Testis (tissue), 2 donors: ENCODE measurements at regions not wholly inside any gene's neighbourhood (a gene's known extent, or its start where the extent isn't known, plus 50 kb on each side); places are given as distances from the start of the nearest gene placed in this dataset.

Experiments
- DNase-seq: peaks from one replicate; pipeline ENCODE4 v3.0.0-alpha.2; 2019
- H3K27ac ChIP-seq, 2 donors: fragments of 200-600 bp; sonication (generic); one replicate each; pipeline ENCODE4 v1.5.1; 2019
- H3K27me3 ChIP-seq: fragments of 200-600 bp; sonication (generic); one replicate; pipeline ENCODE4 v1.5.1; 2019
- H3K36me3 ChIP-seq: fragments of 200-600 bp; sonication (generic); one replicate; pipeline ENCODE4 v1.5.1; 2017; ENCODE audit warnings: low read depth; ENCODE audit errors: missing control alignments
- H3K4me1 ChIP-seq: fragments of 200-600 bp; sonication (generic); one replicate; pipeline ENCODE4 v1.5.1; 2019
- H3K4me3 ChIP-seq, 2 donors: fragments of 200-600 bp; sonication (generic); one replicate each; pipeline ENCODE4 v1.5.1; 2017 to 2019
- H3K9me3 ChIP-seq: fragments of 200-600 bp; sonication (generic); one replicate; pipeline ENCODE4 v1.5.1; 2017
- POLR2A ChIP-seq: fragments of 450-650 bp; IDR thresholded peaks from one replicate; pipeline ENCODE4 v1.6.1; 2017; ENCODE audit warnings: antibody characterized with exemption, mild to moderate bottlenecking, moderate library complexity
- WGBS, 2 donors: methylation state at CpG; one replicate each; pipeline ENCODE4 v1.1.5; 2018; 5-methylcytosine and 5-hydroxymethylcytosine counted together
- intact Hi-C: fragments of 100-400 bp; cut with DNase I; formaldehyde crosslinking; loops from one replicate; pipeline ENCODE4 v1.15.1; 2023; ENCODE audit warnings: low total_unique reads
- TF ChIP-seq, protein P1 (sequence below), 3 experiments: fragments of 450-650 bp in 2 of 3; fragments of 200-600 bp in 1 of 3; sonication (generic) in 1 of 3; IDR thresholded peaks; one replicate each; pipeline ENCODE4 v1.5.1; 2016 to 2019; ENCODE audit warnings: antibody characterized with exemption in 3 of 3, mild to moderate bottlenecking in 2 of 3, moderate library complexity in 1 of 3

- Histone ChIP-seq H3K27ac (no peak overlapping the region), H3K4me1 (peaks cover 6% of the 10 kb centered on the region), H3K9me3 (no peaks in the 10 kb centered on the region), H3K27me3 (no peaks in the 10 kb centered on the region), H3K4me3 (no peak overlapping the region), H3K36me3 (no peaks in the 10 kb centered on the region)
- TF ChIP-seq POLR2A, result no peak
- TF ChIP-seq, protein P1, sequence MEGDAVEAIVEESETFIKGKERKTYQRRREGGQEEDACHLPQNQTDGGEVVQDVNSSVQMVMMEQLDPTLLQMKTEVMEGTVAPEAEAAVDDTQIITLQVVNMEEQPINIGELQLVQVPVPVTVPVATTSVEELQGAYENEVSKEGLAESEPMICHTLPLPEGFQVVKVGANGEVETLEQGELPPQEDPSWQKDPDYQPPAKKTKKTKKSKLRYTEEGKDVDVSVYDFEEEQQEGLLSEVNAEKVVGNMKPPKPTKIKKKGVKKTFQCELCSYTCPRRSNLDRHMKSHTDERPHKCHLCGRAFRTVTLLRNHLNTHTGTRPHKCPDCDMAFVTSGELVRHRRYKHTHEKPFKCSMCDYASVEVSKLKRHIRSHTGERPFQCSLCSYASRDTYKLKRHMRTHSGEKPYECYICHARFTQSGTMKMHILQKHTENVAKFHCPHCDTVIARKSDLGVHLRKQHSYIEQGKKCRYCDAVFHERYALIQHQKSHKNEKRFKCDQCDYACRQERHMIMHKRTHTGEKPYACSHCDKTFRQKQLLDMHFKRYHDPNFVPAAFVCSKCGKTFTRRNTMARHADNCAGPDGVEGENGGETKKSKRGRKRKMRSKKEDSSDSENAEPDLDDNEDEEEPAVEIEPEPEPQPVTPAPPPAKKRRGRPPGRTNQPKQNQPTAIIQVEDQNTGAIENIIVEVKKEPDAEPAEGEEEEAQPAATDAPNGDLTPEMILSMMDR (IDR thresholded peaks at IDR 0.05), result no peak
- WGBS, 2 donors, result 40 to 53% methylated on average over 4 of the region's 4 CpGs
- intact Hi-C loops, result no loop called here
- DNase-seq, result no peak
These were observed 110.3 kb downstream of the ADRA2A start for GRCh38 chr10:111187096-111187495.

DNA sequence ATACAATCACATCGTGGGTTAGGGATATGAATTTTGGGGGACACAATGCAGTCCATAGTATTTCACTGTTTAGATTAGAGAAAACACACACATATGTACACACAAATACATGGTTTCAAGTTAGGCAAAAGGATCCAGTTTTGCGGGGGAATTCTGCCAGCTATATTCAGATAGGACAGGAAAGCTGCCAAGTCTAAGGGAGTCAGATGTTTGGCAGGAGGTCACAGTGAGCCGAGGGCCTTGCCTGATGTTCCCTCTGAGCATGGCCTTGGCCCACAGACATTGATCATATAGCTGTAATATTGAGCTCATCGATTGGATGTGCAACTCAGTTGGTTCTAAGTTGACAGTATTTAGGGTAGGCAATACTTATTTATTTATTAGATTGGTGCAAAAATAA is 122.8 kb downstream of the ADRA2A start:
- H3K4me1 ChIP-seq, result no peaks in the 10 kb centered on the region
- H3K36me3 ChIP-seq, result no peaks in the 10 kb centered on the region
- WGBS, 2 donors, result 58 to 65% methylated on average over 4 of the region's 4 CpGs
- no peak overlapping the region for H3K4me3 ChIP-seq
- DNase-seq, result no peak
- no peak for TF ChIP-seq POLR2A
- TF ChIP-seq, protein P1 (IDR thresholded peaks at IDR 0.05), result no peak
- no peaks in the 10 kb centered on the region for H3K27me3 ChIP-seq
- no peaks in the 10 kb centered on the region for H3K9me3 ChIP-seq
- intact Hi-C loops, result no loop called here
- H3K27ac ChIP-seq, result no peak overlapping the region

DNA sequence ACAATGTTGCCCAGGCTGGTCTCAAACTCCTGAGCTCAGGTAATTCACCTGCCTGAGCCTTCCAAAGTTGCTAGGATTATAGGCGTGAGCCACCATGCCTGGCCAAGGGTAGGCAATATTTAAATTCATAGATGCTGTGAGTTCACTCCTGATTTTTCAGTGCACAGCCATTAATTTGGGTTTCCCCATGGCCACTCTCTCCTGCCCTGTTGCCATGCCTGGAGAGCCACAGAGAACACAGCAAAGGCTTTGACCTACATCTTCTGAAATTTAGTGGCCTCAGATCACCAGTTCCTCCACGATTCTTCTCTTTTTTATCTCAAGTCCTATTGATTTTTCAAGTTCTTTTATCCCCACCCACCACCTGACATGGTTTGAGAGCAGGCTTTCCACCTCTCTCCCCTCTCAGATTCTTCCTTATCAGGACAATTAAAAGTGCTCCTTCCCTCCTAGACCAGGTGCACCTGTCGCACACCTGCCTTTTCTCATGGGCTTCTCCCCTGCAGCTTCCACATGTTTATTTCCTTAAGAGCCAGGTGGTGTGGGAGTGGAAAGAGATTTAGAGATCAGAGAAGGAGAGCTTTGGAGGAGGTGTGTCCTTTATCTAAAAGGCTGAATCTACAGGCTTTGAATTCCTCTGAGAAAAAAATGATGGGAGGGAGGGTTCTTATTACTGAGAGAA is 123.8 kb downstream of the ADRA2A start:
- intact Hi-C loops, result no loop called here
- DNase-seq, result no peak
- no peaks in the 10 kb centered on the region for H3K27me3 ChIP-seq
- H3K36me3 ChIP-seq, result no peaks in the 10 kb centered on the region
- no peak for TF ChIP-seq POLR2A
- TF ChIP-seq, protein P1 (IDR thresholded peaks at IDR 0.05), result no peak
- H3K4me3 ChIP-seq, result no peak overlapping the region
- no peaks in the 10 kb centered on the region for H3K4me1 ChIP-seq
- H3K9me3 ChIP-seq, result no peaks in the 10 kb centered on the region
- H3K27ac ChIP-seq, result no peak overlapping the region
- 78 to 84% methylated on average over 3 of the region's 3 CpGs for WGBS, 2 donors

- no peaks in the 10 kb centered on the region for H3K4me1 ChIP-seq
- intact Hi-C loops, result no loop called here
- no peak overlapping the region for H3K27ac ChIP-seq
- H3K9me3 ChIP-seq, result no peaks in the 10 kb centered on the region
- H3K36me3 ChIP-seq, result no peaks in the 10 kb centered on the region
- TF ChIP-seq POLR2A, result no peak
- TF ChIP-seq, protein P1 (IDR thresholded peaks at IDR 0.05), result no peak
- H3K4me3 ChIP-seq, result no peak overlapping the region
- no peaks in the 10 kb centered on the region for H3K27me3 ChIP-seq
- 97 to 98% methylated on average over 2 of the region's 2 CpGs for WGBS, 2 donors
- DNase-seq, result peak; percentile 26
These were observed 126.8 kb downstream of the ADRA2A start for GRCh38 chr10:111203615-111204014.

- Histone ChIP-seq H3K4me3 (no peak overlapping the region), H3K27ac (no peak overlapping the region), H3K9me3 (no peaks in the 10 kb centered on the region), H3K36me3 (no peaks in the 10 kb centered on the region), H3K4me1 (no peaks in the 10 kb centered on the region), H3K27me3 (no peaks in the 10 kb centered on the region)
- intact Hi-C loops, result no loop called here
- TF ChIP-seq, protein P1 (IDR thresholded peaks at IDR 0.05), result no peak
- no peak for TF ChIP-seq POLR2A
- WGBS, 2 donors, result 82 to 88% methylated on average over 5 of the region's 5 CpGs
- no peak for DNase-seq
These were observed 128.0 kb downstream of the ADRA2A start for GRCh38 chr10:111204838-111205237.
